Adipocyte (in vitro differentiated cells): ENCODE measurements at regions not wholly inside any gene's neighbourhood (a gene's known extent, or its start where the extent isn't known, plus 50 kb on each side); places are given as distances from the start of the nearest gene placed in this dataset.

Source experiments
- DNase-seq: peaks from one replicate; pipeline ENCODE4 v3.0.0-alpha.2; 2015; ENCODE audit warnings: low read depth
- H3K27me3 ChIP-seq: replicated peaks from 2 replicates; pipeline ENCODE4 v1.7.0; 2013; ENCODE audit warnings: mild to moderate bottlenecking, low read length, moderate library complexity; ENCODE audit not compliant: control insufficient read depth, insufficient read depth
- H3K36me3 ChIP-seq: 2 replicates; pipeline ENCODE4 v1.7.0; 2013; ENCODE audit warnings: low read length, mild to moderate bottlenecking, moderate library complexity; ENCODE audit not compliant: control insufficient read depth, insufficient read depth, severe bottlenecking
- H3K4me1 ChIP-seq: 2 replicates; pipeline ENCODE4 v1.7.0; 2013; ENCODE audit warnings: mild to moderate bottlenecking, low read length, moderate library complexity; ENCODE audit not compliant: control insufficient read depth, insufficient read depth
- H3K4me3 ChIP-seq: 2 replicates; pipeline ENCODE4 v1.7.0; 2013; ENCODE audit warnings: mild to moderate bottlenecking, low read length, moderate library complexity
- H3K9ac ChIP-seq: 2 replicates; pipeline ENCODE4 v1.7.0; 2013; ENCODE audit warnings: mild to moderate bottlenecking, low read length, moderate library complexity
- H3K9me3 ChIP-seq: 2 replicates; pipeline ENCODE4 v1.7.0; 2013; ENCODE audit warnings: mild to moderate bottlenecking, low read length, moderate library complexity; ENCODE audit not compliant: control insufficient read depth

DNA sequence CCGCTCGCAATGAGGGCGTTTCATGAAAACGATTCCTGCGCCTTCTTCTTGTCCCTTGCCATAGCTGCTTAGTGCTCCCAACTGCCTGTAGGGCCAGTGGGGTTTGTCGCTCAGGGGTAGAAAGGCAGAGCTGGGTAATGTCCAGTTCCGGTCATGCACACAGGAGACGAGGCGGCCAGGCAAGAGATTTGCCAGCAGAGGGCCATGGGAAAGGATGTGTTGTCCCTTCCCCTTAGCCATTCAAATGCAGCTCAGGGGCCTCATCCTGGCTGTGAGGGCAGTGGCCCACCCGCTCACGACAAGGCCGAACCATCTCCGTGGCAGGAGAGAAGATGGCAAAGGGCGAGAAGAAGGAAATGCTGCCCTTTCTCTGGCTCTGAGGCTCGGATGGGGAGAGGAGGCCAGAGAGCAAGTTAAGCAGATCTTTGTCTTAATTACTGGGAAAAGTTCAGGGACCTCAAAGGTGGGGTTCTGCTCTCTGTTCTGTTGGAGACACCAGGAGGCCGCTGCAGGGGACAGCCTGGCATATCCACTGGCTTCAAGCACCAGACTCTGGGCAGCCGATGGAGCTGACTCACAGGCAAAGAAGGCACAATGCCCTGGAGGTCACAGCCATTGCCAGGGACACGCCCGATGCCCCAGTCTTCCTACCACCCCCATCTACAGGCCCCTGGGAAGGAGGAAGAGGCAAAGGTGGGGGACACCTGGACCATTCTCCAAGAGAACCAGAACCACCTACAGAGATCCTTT is 534.8 kb upstream of the MGMT start:
- Histone ChIP-seq H3K4me1 (peaks cover 29% of the 10 kb centered on the region), H3K4me3 (no peak overlapping the region), H3K9me3 (no peaks in the 10 kb centered on the region), H3K36me3 (no peaks in the 10 kb centered on the region), H3K27me3 (no peaks in the 10 kb centered on the region), H3K9ac (no peak overlapping the region)
- no peak for DNase-seq

DNA sequence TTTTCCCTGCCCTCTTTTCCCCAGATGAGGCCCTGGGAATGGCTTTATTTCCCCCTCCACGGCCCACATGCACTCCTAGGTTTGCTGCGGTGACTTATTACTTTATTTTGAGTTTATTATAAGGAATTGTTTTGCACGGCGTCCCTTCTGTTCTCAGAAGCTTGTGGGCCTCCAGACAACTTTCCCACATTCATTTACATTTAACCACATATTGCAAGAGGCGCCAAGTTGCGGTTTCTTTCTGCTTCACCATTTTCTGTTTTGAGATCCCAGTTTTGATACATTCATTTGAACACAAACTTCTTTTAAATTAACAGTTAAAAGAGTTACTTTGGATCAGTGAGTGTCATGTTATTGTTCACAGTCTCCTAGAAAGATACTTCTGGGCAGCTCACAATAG is 532.5 kb upstream of the MGMT start:
- Histone ChIP-seq H3K4me1 (peaks cover 18% of the 10 kb centered on the region), H3K4me3 (no peak overlapping the region), H3K9me3 (no peaks in the 10 kb centered on the region), H3K9ac (no peak overlapping the region), H3K36me3 (no peaks in the 10 kb centered on the region), H3K27me3 (no peaks in the 10 kb centered on the region)
- DNase-seq = no peak

GRCh38 chr10:128936392-128936791 is 530.6 kb upstream of the MGMT start:
- Histone ChIP-seq H3K36me3 (no peaks in the 10 kb centered on the region), H3K9ac (no peak overlapping the region), H3K27me3 (no peaks in the 10 kb centered on the region), H3K4me3 (no peak overlapping the region), H3K9me3 (no peaks in the 10 kb centered on the region), H3K4me1 (peaks cover 10% of the 10 kb centered on the region)
- DNase-seq = no peak

DNA sequence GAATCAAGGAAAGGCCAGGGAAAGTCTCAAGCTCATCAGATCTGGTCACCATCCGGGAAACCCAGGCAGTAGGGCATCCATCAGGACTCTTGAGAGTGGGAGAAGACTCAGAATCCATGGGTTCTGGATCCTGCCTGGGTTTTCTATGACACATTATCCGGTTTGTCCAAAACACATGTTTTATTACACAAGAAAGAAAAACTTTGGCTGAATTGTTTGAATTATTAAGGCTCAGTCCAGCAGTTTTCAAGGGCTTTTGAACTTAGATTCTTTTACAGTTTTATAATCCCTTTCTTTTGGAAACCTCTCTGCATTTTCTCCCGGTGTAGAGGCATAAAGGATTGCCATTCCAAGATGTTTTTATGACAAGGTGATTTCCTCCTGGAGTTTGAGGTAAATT is 528.5 kb upstream of the MGMT start:
- Histone ChIP-seq H3K27me3 (no peaks in the 10 kb centered on the region), H3K36me3 (no peaks in the 10 kb centered on the region), H3K9ac (no peak overlapping the region), H3K9me3 (no peaks in the 10 kb centered on the region), H3K4me3 (no peak overlapping the region), H3K4me1 (peaks cover 10% of the 10 kb centered on the region)
- DNase-seq = no peak

DNA sequence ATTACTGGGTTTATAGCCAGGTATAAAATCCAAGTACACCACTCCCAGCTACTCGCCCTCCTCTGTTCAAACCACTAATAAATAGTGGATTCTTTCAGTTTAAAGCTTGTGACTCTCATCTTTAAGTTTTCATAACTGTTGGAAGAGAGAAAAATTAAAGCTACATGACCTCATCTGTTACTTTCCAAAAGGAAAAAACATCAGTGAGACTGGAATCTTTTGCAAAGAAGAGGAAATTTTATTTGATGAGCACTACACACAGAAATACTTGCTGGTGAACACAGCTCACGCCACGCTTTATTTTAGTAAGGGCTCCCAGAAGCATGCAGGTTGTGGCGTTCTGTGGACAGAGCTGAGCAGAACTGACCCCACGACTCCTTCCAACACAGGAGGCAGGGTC is 527.0 kb upstream of the MGMT start:
- Histone ChIP-seq H3K36me3 (no peaks in the 10 kb centered on the region), H3K4me3 (no peak overlapping the region), H3K9me3 (no peaks in the 10 kb centered on the region), H3K4me1 (peaks cover 10% of the 10 kb centered on the region), H3K9ac (no peak overlapping the region), H3K27me3 (no peaks in the 10 kb centered on the region)
- DNase-seq = no peak

DNA sequence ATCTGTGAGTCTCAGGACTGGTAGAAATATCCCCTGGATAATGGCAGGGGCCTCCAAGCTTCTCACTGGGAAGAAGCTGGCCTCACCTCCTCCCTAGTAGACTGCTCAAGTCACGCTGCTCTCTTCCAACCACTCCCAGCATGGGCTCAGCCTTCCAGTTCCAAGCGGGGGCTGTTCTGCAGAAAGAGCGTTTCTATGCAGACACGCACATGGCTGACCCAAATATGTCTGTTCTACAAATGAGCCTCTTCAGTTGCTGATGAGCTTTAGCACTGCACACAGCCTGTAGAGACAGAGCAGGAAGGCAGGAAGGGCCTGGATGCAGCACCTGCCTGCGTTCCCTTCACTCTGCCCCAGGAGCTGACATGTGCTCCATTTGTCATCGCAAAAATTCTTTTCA is 523.9 kb upstream of the MGMT start:
- Histone ChIP-seq H3K9me3 (peaks cover 8% of the 10 kb centered on the region), H3K4me1 (peaks cover 2% of the 10 kb centered on the region), H3K9ac (no peak overlapping the region), H3K4me3 (no peak overlapping the region), H3K36me3 (no peaks in the 10 kb centered on the region), H3K27me3 (no peaks in the 10 kb centered on the region)
- no peak for DNase-seq

DNA sequence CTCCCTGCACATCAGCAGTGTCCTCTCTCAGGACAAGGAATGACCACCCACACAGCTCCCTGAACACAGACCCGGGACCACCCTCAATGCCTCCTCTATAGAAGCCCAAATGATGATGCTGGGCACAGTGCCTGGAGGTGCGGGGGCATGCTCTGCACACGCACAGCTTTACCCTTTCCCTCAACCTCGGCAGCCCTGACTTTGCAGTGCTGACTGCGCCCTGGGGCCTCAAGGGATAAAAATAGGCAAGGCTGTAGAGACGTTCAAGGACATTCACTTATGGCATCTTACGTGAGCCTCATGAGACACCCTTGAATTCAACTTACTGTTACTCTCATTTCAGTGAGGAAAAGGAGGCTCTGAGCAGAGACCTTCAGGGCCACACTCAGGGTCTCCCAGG is 521.6 kb upstream of the MGMT start:
- no peak for DNase-seq
- no peak overlapping the region for H3K9ac ChIP-seq
- H3K27me3 ChIP-seq = no peaks in the 10 kb centered on the region
- H3K9me3 ChIP-seq = peaks cover 8% of the 10 kb centered on the region
- H3K4me3 ChIP-seq = no peak overlapping the region
- no peaks in the 10 kb centered on the region for H3K4me1 ChIP-seq
- no peaks in the 10 kb centered on the region for H3K36me3 ChIP-seq

DNA sequence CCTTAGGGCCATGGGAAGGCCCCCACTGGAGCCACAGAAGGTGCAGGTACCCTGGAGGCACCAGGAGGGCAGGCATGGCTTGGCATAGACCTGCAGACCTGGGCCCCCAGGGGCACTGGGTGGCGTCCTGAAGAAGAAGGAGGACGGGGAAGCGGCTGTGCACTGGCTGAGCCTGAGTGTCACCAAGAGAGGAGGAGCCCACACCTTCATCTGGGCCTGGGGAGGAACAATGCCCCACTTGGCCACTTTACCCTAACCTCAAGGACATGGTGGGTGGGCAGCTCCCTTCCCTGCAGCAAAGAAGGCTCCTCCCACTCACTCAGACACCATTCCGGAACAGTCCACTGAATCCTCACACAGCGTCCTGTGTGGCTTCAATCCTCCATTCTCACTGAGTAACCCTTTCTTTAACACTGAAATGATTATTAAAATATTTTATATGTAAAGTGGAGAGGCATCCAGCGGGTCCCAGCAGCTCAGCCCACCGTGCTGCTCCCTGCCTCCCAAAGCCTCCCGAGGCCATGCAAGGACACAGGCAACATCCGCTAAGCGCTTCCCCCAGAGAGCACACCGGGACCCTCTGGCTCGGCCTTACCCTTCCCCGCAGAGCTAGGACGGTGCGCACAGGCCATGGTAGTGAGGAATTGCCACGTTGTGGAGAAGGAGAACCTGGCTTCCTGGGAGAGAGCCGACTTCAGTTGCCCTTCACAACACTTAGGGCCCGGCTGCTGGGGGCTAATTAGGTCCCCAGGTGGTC is 516.7 kb upstream of the MGMT start:
- no peak overlapping the region for H3K4me3 ChIP-seq
- no peak overlapping the region for H3K9ac ChIP-seq
- DNase-seq = no peak
- H3K9me3 ChIP-seq = peaks cover 8% of the 10 kb centered on the region
- peaks cover 6% of the 10 kb centered on the region for H3K4me1 ChIP-seq
- H3K27me3 ChIP-seq = no peaks in the 10 kb centered on the region
- H3K36me3 ChIP-seq = no peaks in the 10 kb centered on the region

DNA sequence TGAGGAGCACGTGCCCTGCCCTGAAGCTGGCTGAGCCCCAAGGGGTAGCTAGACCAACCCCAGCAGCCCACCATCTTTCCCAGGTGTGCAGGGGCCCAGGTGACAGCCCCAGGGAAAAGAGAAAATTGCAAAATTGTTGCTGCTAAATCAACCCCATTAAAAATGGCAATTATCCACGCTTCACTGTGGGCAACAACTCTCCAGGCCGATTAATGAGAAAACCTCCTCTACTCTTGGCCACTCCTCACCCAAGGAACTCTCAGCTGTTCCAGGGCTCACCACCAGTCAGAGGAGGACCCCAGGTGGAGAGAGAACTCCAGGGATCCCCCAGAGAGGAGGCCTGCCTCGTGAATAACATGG is 516.1 kb upstream of the MGMT start:
- Histone ChIP-seq H3K4me1 (peaks cover 6% of the 10 kb centered on the region), H3K36me3 (no peaks in the 10 kb centered on the region), H3K9ac (no peak overlapping the region), H3K9me3 (peaks cover 8% of the 10 kb centered on the region), H3K4me3 (no peak overlapping the region), H3K27me3 (no peaks in the 10 kb centered on the region)
- DNase-seq = no peak

DNA sequence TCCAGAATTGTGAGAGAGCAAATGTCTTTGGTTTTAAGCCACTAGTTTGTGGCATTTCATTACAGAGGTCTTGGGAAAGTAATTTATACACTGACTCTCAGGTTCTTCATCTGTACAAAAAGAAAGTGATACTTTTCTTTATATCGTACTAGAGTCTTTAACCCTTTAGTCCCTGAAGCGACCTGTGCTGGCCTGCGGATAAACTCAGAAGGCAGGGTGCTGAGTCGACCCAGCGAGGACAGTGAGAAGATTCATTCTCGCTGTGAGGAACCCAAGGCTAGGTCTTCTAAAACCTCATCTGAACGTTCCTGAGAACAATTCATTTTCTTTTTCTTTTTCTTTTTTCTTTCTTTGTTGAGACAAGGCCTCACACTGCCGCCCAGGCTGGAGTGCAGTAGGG is 514.2 kb upstream of the MGMT start:
- Histone ChIP-seq H3K9me3 (no peaks in the 10 kb centered on the region), H3K27me3 (no peaks in the 10 kb centered on the region), H3K4me3 (no peak overlapping the region), H3K4me1 (peaks cover 6% of the 10 kb centered on the region), H3K36me3 (no peaks in the 10 kb centered on the region), H3K9ac (no peak overlapping the region)
- DNase-seq = no peak

DNA sequence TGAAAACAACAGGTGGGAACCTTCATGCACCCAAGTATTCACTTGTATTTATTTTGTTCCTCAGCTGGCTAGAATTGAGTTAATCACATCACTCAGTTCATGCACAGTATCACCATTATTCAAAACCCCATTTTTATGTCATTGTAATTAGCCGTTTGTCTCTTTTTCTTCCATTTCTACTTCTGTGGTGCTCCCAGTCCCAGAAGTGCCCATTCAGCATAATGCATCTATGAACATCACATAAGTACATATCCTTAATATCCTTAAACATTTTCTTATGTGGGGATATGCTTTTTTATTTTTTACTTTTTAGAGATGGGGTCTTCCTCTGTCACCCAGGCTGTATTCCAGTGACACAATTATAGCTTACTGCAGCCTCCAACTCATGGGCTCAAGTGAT is 510.9 kb upstream of the MGMT start:
- peaks cover 6% of the 10 kb centered on the region for H3K4me1 ChIP-seq
- DNase-seq = no peak
- H3K4me3 ChIP-seq = no peak overlapping the region
- H3K9ac ChIP-seq = no peak overlapping the region
- peaks cover 3% of the 10 kb centered on the region for H3K27me3 ChIP-seq
- H3K36me3 ChIP-seq = no peaks in the 10 kb centered on the region
- H3K9me3 ChIP-seq = no peaks in the 10 kb centered on the region
